Inflammatory macrophage treated with lipopolysaccharide for 4 hours (primary cell): ENCODE measurements at regions not wholly inside any gene's neighbourhood (a gene's known extent, or its start where the extent isn't known, plus 50 kb on each side); places are given as distances from the start of the nearest gene placed in this dataset.

Source experiments
- DNase-seq: peaks from one replicate; pipeline ENCODE4 v3.0.0-alpha.2; 2020

DNA sequence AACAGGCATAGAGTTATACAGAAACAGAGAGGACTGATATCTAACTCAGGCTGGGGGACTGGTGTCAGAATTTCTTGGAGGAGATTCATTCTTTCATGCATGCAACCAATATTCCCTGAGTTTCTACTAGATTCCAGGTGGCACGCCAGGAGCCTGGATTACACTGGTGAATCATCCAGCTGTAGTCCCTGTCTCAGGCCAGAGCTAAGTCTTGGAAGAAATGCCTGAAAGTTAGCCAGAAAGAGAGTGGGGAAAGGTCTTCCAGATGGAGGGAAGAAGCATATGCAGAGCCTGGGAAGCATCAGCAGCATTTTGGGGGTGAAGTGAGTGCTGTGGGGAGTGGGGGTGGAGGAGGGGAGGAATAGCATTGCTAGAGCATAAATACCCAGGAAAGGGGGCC, 239.1 kb downstream of the OMA1 start:
- no peak for DNase-seq

DNA sequence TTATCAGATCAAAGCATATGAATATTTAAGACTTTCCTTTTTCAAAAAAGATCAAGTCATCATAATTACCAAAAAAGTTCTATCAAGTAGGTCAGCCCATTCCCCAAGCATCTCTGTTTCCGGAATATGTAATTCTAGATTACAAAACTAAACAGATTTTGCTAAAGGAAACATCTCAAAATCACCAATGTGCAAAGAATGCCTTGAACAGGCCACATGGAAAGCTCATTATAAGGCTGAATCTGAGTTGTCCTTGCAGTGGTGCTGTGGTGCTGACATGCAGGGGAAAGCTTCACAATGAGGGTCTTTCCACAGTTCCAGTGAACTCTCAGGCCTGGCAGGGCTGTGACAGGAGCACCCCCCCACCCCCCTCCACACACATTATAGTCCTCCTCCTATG, 240.9 kb downstream of the OMA1 start:
- DNase-seq: no peak

DNA sequence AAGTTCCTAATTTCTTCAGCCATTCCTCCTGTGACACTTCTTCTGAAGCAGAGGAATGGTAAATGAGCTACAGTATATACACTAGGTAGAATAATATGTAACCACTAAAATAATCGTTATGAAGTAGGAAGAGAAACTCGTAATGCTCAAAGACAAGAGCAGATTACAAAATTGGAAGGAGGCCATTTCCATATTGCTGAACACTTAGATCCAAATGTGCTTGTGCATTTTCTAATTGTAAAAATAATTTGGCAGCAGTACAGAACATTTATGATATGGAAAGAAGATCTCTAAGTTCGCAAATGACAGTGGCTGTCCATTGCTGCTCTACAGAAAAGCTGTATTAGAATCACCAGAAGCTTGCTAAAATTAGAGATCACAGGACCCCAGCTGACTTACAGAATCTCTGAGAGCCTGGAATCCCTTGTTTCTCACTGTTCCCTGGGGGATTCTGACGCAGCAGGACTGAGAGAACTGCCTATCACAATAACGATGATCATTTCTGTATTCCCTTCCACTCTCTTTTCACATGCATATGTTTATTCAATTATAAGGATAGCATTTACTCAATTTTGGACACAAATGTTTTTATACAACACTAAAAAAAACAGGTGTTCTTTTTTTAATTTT, 242.1 kb downstream of the OMA1 start:
- no peak for DNase-seq

DNA sequence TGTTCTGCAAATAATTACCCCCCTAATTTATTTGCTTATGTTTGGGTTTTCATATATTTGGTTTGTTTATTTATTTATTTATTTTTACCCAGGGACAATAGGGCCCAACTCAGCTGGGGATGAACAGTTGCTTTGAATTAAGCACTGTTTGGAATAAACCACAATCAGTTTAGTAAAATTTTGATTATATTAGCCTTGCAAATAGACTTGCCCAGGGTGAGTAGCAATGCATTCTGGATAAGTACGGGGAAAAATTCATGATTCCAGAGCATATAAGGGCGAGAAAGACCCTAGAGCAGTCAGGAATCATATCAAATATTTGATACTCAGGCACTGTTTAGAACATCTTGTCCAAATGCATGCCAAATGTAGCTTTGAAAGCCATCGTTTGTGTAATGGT, 242.7 kb downstream of the OMA1 start:
- no peak for DNase-seq

DNA sequence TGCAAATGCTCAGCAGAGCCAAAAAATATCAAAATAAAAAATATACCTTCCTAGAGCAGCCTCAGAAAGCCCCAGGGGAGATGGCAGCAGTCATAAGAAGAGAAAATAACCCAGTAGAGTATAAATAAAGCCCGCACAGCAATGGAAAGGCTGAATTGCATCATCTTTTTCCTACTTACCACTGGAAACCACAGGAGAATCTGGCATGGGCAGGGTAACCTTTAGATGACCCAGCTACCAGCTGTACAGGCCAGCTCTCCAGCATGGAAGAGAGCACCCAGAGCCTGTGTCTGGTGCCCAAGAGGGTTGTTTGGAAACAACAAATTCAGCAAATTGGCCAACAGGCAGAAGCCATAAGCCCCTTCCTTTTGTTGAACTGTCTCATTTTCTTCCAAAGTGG, 253.1 kb downstream of the OMA1 start:
- DNase-seq: no peak

DNA sequence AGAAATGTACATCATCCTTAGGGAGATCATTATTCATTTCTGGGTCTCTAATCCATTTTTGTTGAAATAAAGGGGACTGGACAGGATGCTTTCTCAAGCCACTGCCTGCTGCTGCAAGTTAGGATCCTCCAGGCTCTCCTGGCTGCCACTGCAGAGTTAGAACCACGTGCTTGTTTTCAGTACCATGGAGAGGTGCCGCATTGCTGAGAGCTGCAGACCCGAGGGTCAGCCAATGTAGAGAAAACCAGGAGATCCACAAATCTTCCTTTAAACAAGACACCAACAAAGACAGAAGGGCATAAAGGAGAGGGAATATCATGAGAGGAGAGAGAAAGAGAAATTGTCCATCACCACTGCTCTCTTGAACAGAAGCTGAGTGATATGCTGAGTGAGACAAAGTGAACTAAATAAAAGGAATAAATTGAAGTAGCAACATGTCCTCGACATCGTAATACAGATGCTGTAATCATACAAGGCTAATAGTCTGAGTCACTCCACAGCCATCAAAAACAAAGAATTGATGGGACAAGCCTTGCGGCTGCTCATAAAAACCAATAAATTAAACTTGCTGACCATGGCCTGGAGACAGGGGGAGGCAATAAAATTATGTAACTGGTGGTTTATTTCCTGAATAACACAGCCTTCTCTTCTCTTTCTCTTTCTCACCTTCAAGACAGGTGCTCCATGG, 255.7 kb downstream of the OMA1 start:
- no peak for DNase-seq

DNA sequence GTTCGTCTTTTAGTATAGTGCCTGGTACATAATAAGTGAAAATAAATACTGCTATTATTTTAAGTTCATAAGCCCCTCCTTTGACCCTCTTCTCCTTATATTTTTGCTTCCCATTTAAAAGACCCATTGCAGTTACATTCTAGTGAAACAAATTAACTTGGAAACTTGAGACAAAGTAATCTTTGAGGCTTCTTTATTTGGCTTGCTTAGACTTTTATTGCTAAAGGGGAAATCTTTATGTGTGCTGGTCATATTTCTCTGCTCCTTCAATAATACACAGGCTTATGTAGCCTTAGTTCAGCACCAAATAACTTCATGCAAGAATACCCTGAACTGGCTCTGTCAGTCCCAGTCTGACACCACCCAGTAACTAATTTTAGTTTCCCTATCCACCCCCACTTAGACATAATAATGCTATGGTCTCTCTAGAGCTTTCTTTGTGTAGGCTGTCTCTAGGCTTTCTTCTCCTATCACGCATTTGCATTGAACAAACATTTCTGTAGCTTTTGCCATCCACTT, 257.8 kb downstream of the OMA1 start:
- no peak for DNase-seq

DNA sequence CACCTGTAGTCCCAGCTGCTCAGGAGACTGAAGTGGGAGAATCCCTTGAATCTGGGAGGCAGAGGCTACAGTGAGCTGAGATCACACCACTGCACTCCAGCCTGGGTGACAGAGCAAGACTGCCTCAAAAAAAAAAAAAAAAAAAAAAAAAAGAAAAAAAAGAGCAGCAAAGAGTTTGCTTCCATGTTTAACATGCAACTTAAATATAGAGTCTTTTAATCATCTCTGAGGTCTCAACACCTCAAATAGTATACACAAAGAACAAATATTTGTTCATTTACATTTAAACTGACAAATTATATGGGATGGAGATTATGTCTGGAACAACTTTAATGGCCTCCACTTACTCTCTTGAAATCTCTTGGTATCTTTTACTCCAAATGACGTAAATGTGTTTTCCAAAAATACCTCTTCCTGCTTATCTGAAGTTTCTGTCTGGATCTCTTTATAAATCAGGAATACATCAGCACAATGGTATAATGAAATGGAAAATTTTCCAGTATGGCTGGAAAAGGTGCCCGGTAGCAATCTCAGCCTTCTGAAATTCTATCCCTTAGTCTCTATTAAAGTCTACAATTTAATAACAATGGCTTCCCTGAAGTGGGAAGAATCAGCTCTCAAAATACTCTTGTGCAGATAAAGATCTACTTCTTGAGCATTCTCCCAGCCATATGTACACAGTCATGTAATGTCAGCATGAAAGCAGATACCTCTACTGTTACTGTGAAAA, 258.5 kb downstream of the OMA1 start:
- DNase-seq: no peak

DNA sequence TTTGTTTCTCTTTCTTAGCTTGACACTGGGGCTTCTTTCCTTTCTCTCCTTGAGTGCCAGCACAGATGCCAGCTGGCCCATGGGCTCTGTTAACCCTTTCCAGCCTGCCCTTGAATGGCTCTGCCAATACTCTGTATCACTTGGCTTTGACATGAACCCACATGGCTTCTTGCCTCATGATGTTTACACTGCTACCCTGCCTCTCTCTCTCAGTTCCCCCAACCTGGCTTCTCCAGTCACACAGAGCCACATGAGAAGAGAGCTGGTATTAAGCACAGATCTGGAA, 262.4 kb downstream of the OMA1 start:
- DNase-seq: no peak

DNA sequence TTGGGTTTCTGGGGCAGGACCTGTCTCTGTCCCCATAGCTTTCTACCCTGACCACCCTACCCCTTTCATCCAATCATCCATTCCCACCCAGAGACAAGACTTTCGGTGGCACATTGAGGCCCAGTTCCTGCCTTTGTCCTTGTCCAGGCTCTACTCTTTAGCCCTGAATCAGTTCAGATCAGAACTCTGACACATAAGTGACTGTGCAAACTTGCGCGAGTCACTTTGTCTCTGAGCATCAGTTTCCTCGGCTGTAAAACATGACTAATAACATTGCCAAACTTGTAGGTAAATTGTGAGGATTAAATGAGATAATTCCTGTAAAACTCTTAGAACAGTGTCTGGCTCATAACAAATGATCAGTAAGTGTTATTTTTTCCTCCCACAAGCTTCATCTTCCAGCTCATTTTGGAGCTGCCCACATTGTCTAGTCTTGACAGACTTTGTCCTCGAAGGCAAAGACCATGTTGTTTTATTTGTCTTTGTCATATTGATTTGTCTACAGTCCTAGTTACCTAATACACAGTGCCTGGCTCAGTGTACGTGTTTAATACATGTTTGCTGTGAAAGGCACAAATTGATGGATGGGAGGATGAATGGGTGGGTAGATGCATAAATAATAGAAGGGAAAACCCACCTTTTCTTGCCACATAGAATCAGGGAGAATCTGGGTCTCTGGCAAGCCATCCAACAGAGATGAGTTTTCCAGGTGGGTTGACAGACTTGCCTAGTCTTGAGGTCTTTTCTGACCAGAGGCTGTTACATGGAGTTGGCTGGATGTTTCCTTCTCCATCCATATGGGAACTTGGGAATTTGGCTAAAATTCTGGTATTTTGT, 262.9 kb downstream of the OMA1 start:
- no peak for DNase-seq

DNA sequence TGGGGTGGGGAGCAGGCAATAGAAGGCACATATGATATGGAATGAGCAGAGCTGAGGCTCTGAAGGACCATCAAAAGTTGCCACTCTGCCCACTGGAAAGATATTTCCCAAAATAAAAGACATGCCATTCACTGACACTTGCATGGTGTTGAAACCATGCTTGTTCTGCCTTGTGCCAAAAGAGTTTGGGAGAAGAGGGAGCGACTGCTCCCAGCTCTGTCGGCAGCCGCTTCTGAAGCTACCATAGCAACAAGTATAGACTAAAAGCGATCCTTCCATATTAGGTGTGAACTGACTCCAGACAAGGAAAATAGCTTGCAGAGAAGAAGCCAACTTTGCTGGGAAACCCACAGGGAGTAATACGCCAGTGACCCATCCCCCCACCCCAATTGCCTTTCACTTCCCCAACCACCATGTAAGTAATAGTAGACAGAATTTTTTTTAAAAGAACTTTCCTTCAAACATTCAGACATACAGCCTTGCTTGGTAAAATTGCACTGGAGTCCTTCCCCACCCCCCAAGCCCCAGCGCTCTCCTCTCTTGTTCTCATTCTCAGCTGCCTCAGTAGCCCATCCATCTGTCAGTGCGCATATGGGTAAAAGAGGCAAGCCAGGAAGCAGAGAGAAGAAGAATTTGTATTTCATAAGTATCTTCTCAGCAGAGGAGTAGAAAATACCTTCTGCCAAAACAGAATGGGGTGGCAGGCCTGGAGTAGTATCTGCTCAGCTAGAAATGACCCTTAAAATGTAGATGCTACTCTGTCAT, 263.7 kb downstream of the OMA1 start:
- DNase-seq: no peak

DNA sequence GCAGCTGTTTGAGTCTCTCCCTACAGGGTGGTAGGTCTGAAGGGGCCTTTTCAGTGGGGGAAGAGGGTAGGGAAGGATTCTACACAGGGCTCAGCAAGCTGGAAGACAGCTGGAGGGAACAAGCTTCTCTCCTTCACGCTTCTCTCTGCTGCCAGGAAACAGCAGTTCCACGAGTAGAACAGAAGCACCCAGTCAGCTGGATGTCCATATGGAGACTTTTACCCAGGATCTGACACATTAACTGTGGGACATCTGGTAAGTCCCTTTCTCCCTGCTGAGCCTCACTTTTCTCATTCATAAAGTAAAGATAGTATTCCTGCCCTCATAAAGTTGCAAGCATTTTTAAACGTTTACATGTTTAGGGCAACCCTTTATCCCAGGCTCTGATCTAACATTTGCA, 280.3 kb downstream of the OMA1 start:
- no peak for DNase-seq

DNA sequence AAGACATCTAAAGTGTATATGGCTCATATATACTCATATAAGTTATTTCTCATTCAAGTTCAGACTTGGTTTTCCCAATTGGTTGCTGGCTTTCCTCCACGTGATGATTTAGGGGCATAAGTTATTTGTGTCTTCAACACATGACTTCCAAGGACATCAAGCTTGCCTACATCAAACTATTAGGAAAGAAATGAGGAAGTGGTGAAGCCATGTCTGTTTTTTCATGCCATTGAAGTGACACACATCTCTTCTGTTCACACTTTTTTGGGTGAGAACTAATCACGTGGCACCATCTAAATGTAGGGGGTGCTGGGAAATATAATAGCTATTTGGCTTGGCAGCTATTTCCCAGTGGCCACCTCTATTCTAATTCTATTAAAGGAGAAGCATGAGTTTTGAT, 282.1 kb downstream of the OMA1 start:
- DNase-seq: no peak

DNA sequence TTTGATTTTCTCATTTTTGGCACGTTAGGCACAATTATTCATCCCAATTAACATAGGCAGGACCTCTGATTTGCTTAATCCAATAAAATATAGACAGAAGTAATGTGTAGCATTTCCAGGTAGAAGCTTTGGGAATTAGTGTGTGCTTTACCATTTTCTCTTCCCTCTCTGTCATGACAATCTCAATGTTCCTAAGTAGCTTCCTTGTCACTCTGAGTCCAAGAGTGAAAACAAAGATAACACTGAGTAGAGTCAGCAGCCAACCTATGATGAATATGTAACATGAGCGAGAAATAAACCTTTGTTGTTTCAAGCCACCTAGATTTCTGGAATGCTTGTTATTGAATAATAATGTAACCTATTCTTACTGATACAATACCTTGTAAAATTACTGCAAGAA, 283.8 kb downstream of the OMA1 start:
- no peak for DNase-seq

DNA sequence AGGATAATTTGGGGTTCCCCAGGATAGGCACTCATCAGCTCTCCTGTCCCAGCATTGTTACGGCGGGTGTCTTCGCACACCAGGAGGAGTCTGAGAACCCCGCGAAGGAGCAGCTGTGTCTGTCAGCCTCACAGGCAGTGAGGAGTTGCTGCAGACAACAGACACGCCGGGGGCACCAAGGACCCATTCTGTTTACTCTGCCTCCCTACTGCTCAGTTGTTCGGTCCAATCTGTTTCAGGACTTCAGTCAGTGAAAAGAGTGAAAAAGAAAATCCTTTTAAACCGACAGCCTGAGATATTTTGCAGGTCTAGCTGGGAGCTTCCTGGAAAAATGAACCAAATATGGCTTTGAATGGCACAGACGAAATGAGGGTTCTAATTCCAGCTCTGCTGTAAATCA, 288.4 kb downstream of the OMA1 start:
- no peak for DNase-seq

DNA sequence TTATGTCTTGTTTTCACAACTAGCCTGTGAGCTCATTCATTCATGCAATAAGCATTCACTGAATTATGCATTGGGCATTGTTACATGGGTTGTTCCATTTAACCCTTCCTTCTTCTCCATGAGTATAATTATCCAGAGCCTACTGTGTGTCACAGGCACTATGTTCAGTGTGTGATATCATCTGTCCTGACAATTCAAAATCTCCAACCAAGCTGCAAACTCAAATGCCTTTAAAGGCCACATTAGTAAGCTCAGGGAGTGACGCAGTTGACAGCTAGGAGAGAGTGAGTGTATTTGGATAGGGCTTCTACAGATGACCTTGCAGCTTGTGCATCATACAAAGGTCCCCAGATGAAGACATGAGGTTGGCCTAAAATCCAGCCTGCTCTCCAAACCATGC, 289.5 kb downstream of the OMA1 start:
- no peak for DNase-seq

DNA sequence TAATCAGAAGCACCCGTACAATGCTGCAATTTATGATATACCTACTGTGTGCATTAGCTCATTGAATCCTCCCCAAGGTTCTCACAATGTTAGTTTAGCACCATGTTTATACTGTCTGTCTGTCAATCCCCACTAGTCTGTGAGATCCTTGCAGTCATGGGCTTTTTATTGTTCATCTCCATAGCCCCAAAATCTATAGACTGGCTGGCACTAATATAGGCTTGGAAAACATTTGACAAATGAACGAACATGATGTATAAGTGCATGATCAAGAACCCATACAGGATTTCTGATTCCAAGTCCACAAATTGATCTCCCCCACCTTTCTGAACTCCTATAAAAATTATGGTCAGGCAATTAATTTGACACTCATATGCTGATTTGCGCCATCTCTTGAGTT, 290.0 kb downstream of the OMA1 start:
- no peak for DNase-seq

DNA sequence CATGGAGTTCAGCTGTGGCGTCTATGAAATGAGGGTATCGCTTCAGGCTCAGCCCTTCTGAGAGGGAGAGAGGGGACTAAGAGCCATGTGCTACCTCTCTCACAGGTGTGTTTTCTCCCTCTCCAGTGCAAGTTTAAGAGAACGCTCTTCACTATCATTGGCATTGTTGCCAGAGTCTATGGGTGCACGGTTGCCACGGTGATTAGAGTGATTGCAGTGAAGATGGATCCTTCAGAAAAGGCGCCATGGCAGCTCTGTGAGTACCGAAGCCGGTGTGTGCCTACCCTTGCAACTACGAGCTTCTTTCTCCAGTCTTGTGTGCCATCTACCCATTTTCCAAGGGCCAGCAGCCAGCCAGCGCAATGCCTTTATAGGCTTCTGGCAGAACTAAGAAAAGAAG, 290.5 kb downstream of the OMA1 start:
- DNase-seq: no peak

DNA sequence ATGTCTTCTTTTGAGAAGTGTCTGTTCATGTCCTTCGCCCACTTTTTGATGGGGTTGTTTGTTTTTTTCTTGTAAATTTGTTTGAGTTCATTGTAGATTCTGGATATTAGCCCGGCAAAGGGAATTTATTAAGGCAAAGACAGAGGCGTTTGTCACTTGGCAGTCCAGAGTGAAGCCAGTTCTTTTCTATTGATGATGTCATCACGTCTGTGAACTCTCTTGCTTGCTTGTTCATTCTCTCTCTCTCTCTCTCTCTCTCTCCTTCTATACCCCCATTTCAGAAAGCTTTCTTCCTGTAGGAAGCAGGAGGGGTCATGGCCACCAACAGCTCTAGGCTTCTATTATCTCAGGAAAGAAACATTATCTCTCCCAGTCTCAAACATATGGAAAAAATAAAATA, 291.3 kb downstream of the OMA1 start:
- no peak for DNase-seq

DNA sequence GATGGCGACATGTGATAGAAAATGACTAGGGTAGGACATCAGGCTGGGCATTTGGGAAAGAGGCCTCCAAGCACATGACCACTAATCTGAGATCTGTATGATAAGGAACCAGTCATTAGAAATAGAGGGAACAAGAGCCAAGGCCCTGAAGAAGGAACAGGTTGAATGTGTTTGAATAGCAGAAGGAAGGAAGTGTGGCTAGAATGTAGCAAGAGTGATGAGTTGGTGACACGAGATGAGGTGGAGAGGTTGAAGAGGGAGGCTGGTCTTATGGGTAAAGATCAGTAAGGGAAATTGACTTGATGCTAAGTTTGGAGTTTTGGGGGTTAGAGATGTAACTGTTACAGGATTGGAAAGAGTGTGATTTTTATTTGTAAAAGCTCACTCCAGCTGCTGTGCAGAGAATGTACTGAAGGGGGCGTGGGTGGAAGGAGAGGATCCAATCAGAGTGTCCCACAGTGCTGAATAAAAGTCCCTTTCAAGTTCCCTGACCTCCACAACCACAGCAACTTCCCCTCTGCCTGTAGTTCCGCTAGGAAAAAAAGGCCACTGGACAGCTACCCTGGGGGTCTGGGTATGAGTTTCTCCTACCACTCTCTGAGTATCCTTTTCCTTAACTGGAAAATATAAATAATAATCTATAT, 295.0 kb downstream of the OMA1 start:
- DNase-seq: peak; percentile 24

DNA sequence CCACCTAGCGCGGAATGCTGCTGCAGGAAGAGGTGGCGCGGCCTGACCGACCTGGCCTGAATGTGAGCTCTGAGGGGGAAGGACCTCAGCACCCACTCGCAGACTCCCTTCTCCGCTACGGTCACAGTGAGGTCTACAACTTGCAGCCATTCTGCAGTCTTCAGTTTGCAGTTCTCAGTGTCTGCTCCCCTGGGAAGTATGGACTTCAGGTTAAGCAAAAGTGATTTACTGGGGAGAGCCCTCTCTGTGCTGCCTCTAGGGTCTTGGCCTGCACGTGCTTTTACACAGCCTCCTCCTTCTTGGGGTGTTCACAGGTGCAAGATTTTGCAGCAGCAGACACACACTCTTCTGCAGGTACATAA, 296.0 kb downstream of the OMA1 start:
- DNase-seq: no peak
